Renal cortical epithelial cell (primary cell): ENCODE measurements at regions not wholly inside any gene's neighbourhood (a gene's known extent, or its start where the extent isn't known, plus 50 kb on each side); places are given as distances from the start of the nearest gene placed in this dataset.
"Not testable (repeated sequence)": the region's sequence is repeated elsewhere in the genome, so short reads cannot be mapped to it uniquely, and the experiment has no call there.

Experiments
- DNase-seq: peaks from one replicate; pipeline ENCODE4 v3.0.0-alpha.2; 2011; ENCODE audit warnings: low read depth

GRCh38 chr3:176632925-176633324 is 564.4 kb downstream of the TBL1XR1 start:
- no peak for DNase-seq

- DNase-seq = peak; percentile 43
These were observed 566.1 kb downstream of the TBL1XR1 start for GRCh38 chr3:176631165-176631564.

DNA sequence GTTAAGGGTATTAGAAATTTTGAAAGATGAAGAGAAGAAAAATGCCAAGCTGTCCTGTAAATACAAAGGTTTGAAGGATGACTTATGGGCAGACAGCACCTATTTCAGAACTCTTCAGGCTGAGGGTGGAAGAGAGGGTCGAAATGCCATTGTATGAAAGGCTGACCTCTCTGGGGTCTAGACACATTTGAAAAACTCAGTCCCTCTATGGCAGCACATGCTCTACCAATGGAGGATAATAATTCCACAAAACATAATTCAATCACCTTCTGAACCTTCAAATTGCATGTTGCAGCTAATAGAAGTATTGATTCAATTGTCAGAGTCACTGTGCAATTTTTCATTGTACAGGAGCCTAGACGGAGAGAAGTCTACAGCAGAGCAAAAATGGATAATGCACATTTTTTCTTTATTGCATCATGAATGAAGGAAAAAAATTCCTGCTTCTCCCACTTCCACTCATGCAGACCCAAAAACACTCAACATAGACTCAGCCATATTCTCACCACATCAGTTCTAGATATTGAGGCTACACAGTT is 569.1 kb downstream of the TBL1XR1 start:
- no peak for DNase-seq

GRCh38 chr3:176623468-176624150 is 573.7 kb downstream of the TBL1XR1 start:
- no peak for DNase-seq

- DNase-seq = no peak
These were observed 577.4 kb downstream of the TBL1XR1 start for GRCh38 chr3:176619833-176620232.

GRCh38 chr3:176615826-176616225 is 581.5 kb downstream of the TBL1XR1 start:
- no peak for DNase-seq

- DNase-seq = no peak
These were observed 585.6 kb downstream of the TBL1XR1 start for GRCh38 chr3:176611703-176612102.

DNA sequence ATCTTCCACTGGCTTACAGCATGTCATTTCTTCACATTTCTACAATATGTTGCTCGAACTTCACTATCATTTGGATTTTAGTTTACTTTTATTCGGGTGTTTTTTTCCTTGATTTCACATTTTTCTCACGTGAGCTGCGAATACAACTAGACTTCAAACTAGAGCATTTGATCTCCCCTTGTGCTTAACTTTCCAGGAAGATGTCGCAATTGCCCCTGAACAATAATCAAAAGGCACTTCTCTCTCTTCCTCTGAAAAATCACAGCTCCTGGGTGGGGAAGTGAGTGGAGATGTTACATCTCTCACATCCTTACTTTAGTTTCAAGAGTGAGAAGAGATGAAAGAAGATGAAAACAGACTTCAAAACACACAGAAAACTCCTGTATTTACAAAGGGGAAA is 587.9 kb downstream of the TBL1XR1 start:
- no peak for DNase-seq

DNA sequence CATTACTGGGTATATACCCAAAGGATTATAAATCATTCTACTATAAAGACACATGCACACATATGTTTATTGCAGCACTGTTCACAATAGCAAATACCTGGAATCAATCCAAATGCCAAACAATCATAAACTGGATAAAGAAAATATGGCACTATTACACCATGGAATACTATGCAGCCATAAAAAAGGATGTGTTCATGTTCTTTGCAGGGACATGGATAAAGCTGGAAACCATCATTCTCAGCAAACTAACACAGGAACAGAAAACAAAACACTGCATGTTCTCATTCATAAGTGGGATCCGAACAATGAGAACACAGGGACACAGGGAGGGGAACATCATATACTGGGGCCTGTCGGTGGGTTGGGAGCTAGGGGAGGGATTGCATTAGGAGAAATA is 591.7 kb downstream of the TBL1XR1 start:
- not testable (repeated sequence) for DNase-seq

DNA sequence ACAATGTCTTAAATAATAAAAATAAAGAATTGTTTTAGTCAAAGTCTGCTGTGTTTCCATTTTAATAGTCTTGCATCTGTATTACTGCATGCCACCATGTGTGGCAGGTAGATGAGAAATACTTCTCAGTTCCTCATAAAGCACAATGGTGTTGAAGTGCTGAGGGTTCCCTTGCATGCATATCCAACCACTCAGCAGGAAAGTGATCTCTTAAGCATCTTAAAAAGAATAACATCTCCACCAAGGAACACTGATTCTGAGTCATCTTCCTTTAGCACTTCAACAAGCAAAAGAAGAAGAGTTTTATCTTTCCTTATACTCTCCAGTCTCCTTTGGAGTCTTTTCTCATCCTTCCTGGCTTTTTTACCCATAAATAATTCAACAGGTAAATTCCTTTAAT is 602.0 kb downstream of the TBL1XR1 start:
- DNase-seq = no peak

DNA sequence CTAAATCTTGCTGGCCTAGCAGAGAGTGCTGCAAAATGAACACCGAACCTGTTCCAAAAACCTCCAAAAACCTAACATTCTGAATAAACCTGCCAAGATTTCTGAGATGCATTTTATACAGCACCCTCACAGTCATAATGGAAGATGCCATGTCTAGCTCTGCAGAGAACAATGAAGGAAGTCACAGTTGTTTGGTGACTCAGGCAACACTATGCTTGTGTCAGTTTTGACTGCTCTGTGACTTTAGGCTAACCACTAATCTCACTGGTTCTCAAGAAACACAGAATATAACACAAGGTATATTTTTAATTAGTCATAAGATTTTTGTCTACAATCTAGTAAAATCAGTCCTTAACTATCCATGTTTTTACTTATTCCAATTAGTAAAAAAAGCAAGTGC is 606.6 kb downstream of the TBL1XR1 start:
- DNase-seq = no peak

DNA sequence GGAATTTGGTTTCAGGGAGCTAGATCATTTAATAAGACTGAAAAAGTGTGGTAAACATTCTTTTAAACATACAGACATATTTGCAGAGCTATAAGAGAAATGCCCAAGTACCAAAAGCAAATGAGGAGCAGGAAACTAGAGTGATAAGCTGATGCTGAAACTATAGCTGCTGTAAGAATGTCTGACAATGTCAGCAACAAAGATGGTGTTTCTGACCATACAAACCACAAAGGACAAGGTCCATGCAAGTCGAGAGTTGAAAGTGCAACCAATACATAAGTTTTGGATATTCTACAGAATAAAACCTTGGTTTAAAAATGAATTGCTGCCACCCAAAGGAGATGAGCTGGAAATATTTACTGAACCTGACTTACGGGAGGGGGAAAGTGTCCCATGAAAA is 610.2 kb downstream of the TBL1XR1 start:
- no peak for DNase-seq

DNA sequence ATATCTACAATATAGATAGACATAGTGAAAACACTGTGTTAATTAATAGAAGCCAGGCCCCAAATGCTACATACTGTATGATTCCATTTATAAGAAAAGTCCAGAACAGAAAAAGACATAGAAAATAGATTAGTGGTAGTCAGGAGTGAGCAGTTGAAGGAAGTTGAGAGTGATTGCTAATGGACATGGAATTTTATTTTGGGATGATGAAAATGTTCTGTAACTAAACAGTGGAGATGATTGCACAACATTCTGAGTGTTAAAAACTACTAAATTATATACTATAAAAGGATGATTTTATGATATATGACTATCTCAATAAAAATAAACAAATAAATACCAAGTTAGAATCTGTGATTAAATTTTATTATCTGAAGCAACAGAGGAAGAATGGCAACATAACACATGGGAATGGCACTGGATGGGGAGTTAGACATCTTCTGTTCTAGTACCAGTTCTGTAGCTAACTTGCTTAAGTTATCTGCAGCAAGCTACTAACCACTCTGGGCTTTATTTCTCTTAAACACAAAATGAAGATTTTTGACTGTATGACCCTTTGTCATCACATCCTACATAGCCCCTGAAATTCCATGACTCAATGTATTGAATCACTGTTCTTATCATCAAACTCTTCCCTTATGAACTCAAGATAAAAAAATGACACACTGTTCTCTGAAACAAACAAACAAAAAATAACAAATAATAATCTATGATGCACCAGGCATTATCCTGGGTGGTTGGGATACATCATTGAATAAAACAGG is 612.7 kb downstream of the TBL1XR1 start:
- no peak for DNase-seq

DNA sequence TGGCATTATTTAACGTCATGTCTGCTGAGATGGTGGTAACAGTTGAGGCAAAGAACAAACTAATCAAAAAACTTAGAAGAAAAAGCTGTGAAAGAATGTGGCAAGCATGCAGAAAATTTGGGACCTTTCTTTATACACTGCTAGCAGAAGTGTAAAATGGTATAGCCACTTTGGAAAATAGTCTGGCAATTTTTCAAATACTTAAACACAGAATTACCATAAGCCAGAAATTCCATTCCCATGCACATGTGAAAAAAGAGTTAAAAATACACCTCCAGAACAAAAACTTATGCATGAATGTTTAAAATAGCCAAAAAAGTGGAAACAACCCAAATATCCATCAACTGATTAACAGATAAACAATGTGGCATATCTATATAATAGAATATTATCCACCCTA is 613.3 kb downstream of the TBL1XR1 start:
- no peak for DNase-seq

DNA sequence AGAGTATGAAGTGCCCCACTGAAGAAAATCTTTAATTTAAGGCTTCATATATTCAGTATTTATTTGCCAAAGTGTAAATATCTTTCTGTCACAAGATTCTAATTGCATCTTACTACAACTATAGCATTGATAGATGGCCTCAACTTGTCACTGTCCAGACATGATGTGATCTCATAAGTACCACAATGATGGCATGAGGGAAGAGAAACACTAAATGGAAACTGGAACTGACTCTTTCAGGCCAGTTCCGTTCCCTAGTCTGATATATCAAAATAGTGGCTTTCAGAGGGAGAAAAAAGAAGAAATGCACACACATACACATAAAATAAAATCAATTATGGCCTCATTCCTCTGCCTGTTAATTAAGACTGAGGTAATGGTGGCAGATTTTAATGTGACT is 615.7 kb downstream of the TBL1XR1 start:
- DNase-seq = no peak

- peak; percentile 63 for DNase-seq
These were observed 617.5 kb downstream of the TBL1XR1 start for GRCh38 chr3:176579711-176580185.

GRCh38 chr3:176578316-176578715 is 619.0 kb downstream of the TBL1XR1 start:
- DNase-seq = no peak

- DNase-seq = no peak
These were observed 619.8 kb downstream of the TBL1XR1 start for GRCh38 chr3:176577447-176577846.

DNA sequence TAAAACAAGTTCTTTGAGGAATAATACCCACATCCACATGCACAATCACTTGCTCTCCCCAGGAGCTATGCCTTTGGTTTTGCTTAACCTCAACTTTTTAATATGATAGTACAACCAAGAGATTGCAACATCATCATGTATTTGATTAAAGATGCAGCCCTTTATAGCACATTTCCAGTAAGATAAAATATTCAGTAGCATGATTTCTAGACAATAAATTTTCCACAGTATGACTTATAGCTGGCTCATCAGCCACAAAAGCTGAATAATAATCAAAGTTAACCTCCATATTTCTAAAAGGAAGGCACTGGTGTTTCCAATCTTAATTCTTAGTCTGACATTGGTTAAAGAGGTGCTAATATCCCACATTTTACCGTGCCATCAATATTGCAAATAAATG is 622.5 kb downstream of the TBL1XR1 start:
- DNase-seq = no peak

GRCh38 chr3:176571926-176572325 is 625.4 kb downstream of the TBL1XR1 start:
- no peak for DNase-seq

- DNase-seq = no peak
These were observed 626.3 kb downstream of the TBL1XR1 start for GRCh38 chr3:176570992-176571391.

- no peak for DNase-seq
These were observed 629.1 kb downstream of the TBL1XR1 start for GRCh38 chr3:176568189-176568588.

- no peak for DNase-seq
These were observed 630.5 kb downstream of the TBL1XR1 start for GRCh38 chr3:176566757-176567156.
